ENCODE measurements at regions not wholly inside any gene's neighbourhood (a gene's known extent, or its start where the extent isn't known, plus 50 kb on each side); places are given as distances from the start of the nearest gene placed in this dataset.

- TF ChIP-seq CTCF (IDR thresholded peaks at IDR 0.05 in 2 of 3, conservative IDR thresholded peaks at IDR 0.05 in 1 of 3; ENCODE audit: control insufficient read depth in 2 of 3, extremely low read depth in 1 of 3, insufficient read depth in 1 of 3, low read depth in 3 of 3, low read length in 3 of 3) (no peak), ETV6 (conservative IDR thresholded peaks at IDR 0.05 in 1 of 2, IDR thresholded peaks at IDR 0.05 in 1 of 2; ENCODE audit: borderline replicate concordance in 1 of 2, low read depth in 1 of 2) (no peak), TAF1 (IDR thresholded peaks at IDR 0.05; ENCODE audit: borderline replicate concordance, low read depth, low read length) (no peak), EZH2 (IDR thresholded peaks at IDR 0.05; ENCODE audit: borderline replicate concordance, control insufficient read depth, low read depth, low read length) (no peak), TCF12 (IDR thresholded peaks at IDR 0.05; ENCODE audit: low read depth, low read length) (no peak), CHD2 (IDR thresholded peaks at IDR 0.05; ENCODE audit: borderline replicate concordance, low read depth, low read length) (no peak), NRF1 (conservative IDR thresholded peaks at IDR 0.05; ENCODE audit: low read depth, low read length) (no peak)
These were observed 136.7 kb upstream of the EFNA5 start for GRCh38 chr5:107807431-107807830.

Measured in GM12878 (cell line).